ENCODE measurements at regions not wholly inside any gene's neighbourhood (a gene's known extent, or its start where the extent isn't known, plus 50 kb on each side); places are given as distances from the start of the nearest gene placed in this dataset.

- H3K9ac ChIP-seq (ENCODE audit: control insufficient read depth, insufficient read depth, low read length) = no peak overlapping the region
- CTCF ChIA-PET = interaction anchor here (0.7 to 8.0 kb wide), 8 partner anchors 9 to 905 kb away, joined by 3 to 91 read pairs (median 3); no protein-coding TSS in a partner anchor
- SMC1A ChIA-PET (ENCODE audit: uncharacterized antibody, unreplicated experiment) = interaction anchor here (1.8 to 8.0 kb wide), 7 partner anchors 8 to 737 kb away, joined by 7 to 88 read pairs (median 9); no protein-coding TSS in a partner anchor
- H3K4me1 ChIP-seq (ENCODE audit: control insufficient read depth, insufficient read depth, low read length) = no peaks in the 10 kb centered on the region
- in situ Hi-C loops (cut with MboI) (loop anchor here (25.0 kb wide), 1 partner anchor 740 kb away; no protein-coding TSS in a partner anchor), intact Hi-C loops (cut with micrococcal nuclease; ENCODE audit: unreplicated experiment) (loop anchor here (10.0 kb wide), 1 partner anchor 272 kb away; no protein-coding TSS in a partner anchor)
- ATAC-seq = no peak
- no peak overlapping the region for H2AFZ ChIP-seq (ENCODE audit: control insufficient read depth, low read depth, low read length)
- no peaks in the 10 kb centered on the region for H4K20me1 ChIP-seq (ENCODE audit: control insufficient read depth, insufficient read depth)
- no peaks in the 10 kb centered on the region for H3K36me3 ChIP-seq (ENCODE audit: control insufficient read depth in 2 of 2, insufficient read depth in 2 of 2, low read length in 1 of 2)
- DNase-seq (ENCODE audit: low read depth, low spot score) = no peak
- RAD21 ChIA-PET (ENCODE audit: unreplicated experiment) = interaction anchor here (0.7 to 5.7 kb wide), 9 partner anchors 8 to 907 kb away, joined by 3 to 48 read pairs (median 5); no protein-coding TSS in a partner anchor
- H3K9me3 ChIP-seq (replicated peaks; ENCODE audit: control insufficient read depth, insufficient read depth, low read length) = no peaks in the 10 kb centered on the region; the same call in 2 of the 3 replicates
- no peak overlapping the region for H3K4me3 ChIP-seq
- no peaks in the 10 kb centered on the region for H3K79me2 ChIP-seq (ENCODE audit: control insufficient read depth, insufficient read depth, low read length)
- POLR2A ChIA-PET = interaction anchor here (0.8 kb wide), 1 partner anchor 137 kb away, joined by 3 read pairs; no protein-coding TSS in a partner anchor
- BruUV-seq (replicated peaks) = no TSS peak
- H3K27me3 ChIP-seq (replicated peaks in 1 of 2; ENCODE audit: control insufficient read depth in 2 of 2, insufficient read depth in 2 of 2, low read length in 1 of 2) = no peaks in the 10 kb centered on the region
- H3K27ac ChIP-seq (ENCODE audit: control insufficient read depth, insufficient read depth) = no peak overlapping the region
- WGBS (ENCODE audit: insufficient coverage, insufficient replicate concordance, low lambda C conversion rate, missing lambda C conversion rate) = 7% methylated on average over 5 of the region's 5 CpGs
- no peak for FAIRE-seq
- no peak overlapping the region for H3K4me2 ChIP-seq (ENCODE audit: control insufficient read depth, insufficient read depth)
- TF ChIP-seq EZH2 (IDR thresholded peaks at IDR 0.05; ENCODE audit: borderline replicate concordance, control insufficient read depth, low read depth, low read length) (no peak), NR2C1 (IDR thresholded peaks at IDR 0.05) (no peak), WRNIP1 (IDR thresholded peaks at IDR 0.05; ENCODE audit: borderline replicate concordance, low read depth, low read length) (no peak), POLR2AphosphoS5 (IDR thresholded peaks at IDR 0.05; ENCODE audit: low read length) (no peak), KLF5 (IDR thresholded peaks at IDR 0.05; ENCODE audit: partially characterized antibody) (no peak), CUX1 (IDR thresholded peaks at IDR 0.05; ENCODE audit: insufficient replicate concordance, low read depth, low read length) (no peak), CHD1 (IDR thresholded peaks at IDR 0.05; ENCODE audit: low read depth, low read length) (no peak), RELA (IDR thresholded peaks at IDR 0.05; ENCODE audit: borderline replicate concordance, partially characterized antibody) (no peak), NR2F1 (conservative IDR thresholded peaks at IDR 0.05) (no peak), BCL11A (IDR thresholded peaks at IDR 0.05; ENCODE audit: low read depth, low read length) (no peak), E2F4 (IDR thresholded peaks at IDR 0.05; ENCODE audit: low read depth, low read length) (no peak), RFX5 (IDR thresholded peaks at IDR 0.05; ENCODE audit: low read depth, low read length) (no peak), MXI1 (IDR thresholded peaks at IDR 0.05; ENCODE audit: low read depth, low read length) (no peak), CBX5 (IDR thresholded peaks at IDR 0.05; ENCODE audit: low read depth) (no peak), USF1 (IDR thresholded peaks at IDR 0.05; ENCODE audit: borderline replicate concordance, extremely low read length, insufficient read depth, low read depth, low read length) (no peak)
Measured at GRCh38 chr19:27972291-27973040, 1240.5 kb downstream of the UQCRFS1 start.
